CD4-positive, alpha-beta T cell treated with Interleukin-17A for 1 hour (primary cell): ENCODE measurements at regions not wholly inside any gene's neighbourhood (a gene's known extent, or its start where the extent isn't known, plus 50 kb on each side); places are given as distances from the start of the nearest gene placed in this dataset.
"Not testable (repeated sequence)": the region's sequence is repeated elsewhere in the genome, so short reads cannot be mapped to it uniquely, and the experiment has no call there.

ENCODE experiments used
- DNase-seq: peaks from one replicate; pipeline ENCODE4 v3.0.0-alpha.2; 2020

GRCh38 chr14:49364752-49365117, 221.4 kb downstream of the RPS29 start:
- no peak for DNase-seq

GRCh38 chr14:49363821-49364751, 222.1 kb downstream of the RPS29 start:
- no peak for DNase-seq

- no peak for DNase-seq
Measured at GRCh38 chr14:49362916-49363315, 223.3 kb downstream of the RPS29 start.

- no peak for DNase-seq
Measured at GRCh38 chr14:49339130-49339529, 247.1 kb downstream of the RPS29 start.

- DNase-seq = no peak
Measured at GRCh38 chr14:49319810-49320209, 266.4 kb downstream of the RPS29 start.

- no peak for DNase-seq
Measured at GRCh38 chr14:49315570-49315969, 270.6 kb downstream of the RPS29 start.

- DNase-seq = no peak
Measured at GRCh38 chr14:49314737-49315136, 271.4 kb downstream of the RPS29 start.

- DNase-seq = no peak
Measured at GRCh38 chr14:49313108-49313507, 273.1 kb downstream of the RPS29 start.

- no peak for DNase-seq
Measured at GRCh38 chr14:49310298-49310697, 275.9 kb downstream of the RPS29 start.

GRCh38 chr14:49306152-49306751, 279.9 kb downstream of the RPS29 start:
- DNase-seq = no peak

- no peak for DNase-seq
Measured at GRCh38 chr14:49303946-49304516, 282.1 kb downstream of the RPS29 start.

- DNase-seq = no peak
Measured at GRCh38 chr14:49297102-49297501, 289.1 kb downstream of the RPS29 start.

GRCh38 chr14:49294621-49295148, 291.5 kb downstream of the RPS29 start:
- DNase-seq = no peak

- DNase-seq = no peak
Measured at GRCh38 chr14:49287004-49287403, 299.2 kb downstream of the RPS29 start.

- DNase-seq = no peak
Measured at GRCh38 chr14:49286257-49286983, 299.8 kb downstream of the RPS29 start.

- no peak for DNase-seq
Measured at GRCh38 chr14:49280566-49280965, 305.6 kb downstream of the RPS29 start.

GRCh38 chr14:49250517-49250916, 335.7 kb downstream of the RPS29 start:
- DNase-seq = no peak

- no peak for DNase-seq
Measured at GRCh38 chr14:49250109-49250508, 336.1 kb downstream of the RPS29 start.

GRCh38 chr14:49249022-49249421, 337.2 kb downstream of the RPS29 start:
- DNase-seq = no peak

- not testable (repeated sequence) for DNase-seq
Measured at GRCh38 chr14:49243777-49244176, 342.4 kb downstream of the RPS29 start.

- DNase-seq = no peak
Measured at GRCh38 chr14:49240383-49240782, 345.8 kb downstream of the RPS29 start.

GRCh38 chr14:49228552-49228951, 357.6 kb downstream of the RPS29 start:
- no peak for DNase-seq

- DNase-seq = no peak
Measured at GRCh38 chr14:49221316-49221715, 364.9 kb downstream of the RPS29 start.
